ENCODE measurements at regions not wholly inside any gene's neighbourhood (a gene's known extent, or its start where the extent isn't known, plus 50 kb on each side); places are given as distances from the start of the nearest gene placed in this dataset.
"Not testable (repeated sequence)": the region's sequence is repeated elsewhere in the genome, so short reads cannot be mapped to it uniquely, and the experiment has no call there.

GRCh38 chr1:185433667-185434066 is 116.6 kb upstream of the IVNS1ABP start:
- no peak overlapping the region for H3K4me3 ChIP-seq (ENCODE audit: low read length)
- DNase-seq (ENCODE audit: low read depth), result no peak
- TF ChIP-seq CTCF (conservative IDR thresholded peaks at IDR 0.05; ENCODE audit: low read depth, low read length), result no peak

- no peak for TF ChIP-seq CTCF (conservative IDR thresholded peaks at IDR 0.05; ENCODE audit: low read depth, low read length)
- H3K4me3 ChIP-seq (ENCODE audit: low read length), result no peak overlapping the region
- no peak for DNase-seq (ENCODE audit: low read depth)
These were observed 115.9 kb upstream of the IVNS1ABP start for GRCh38 chr1:185432948-185433347.

- no peak for DNase-seq (ENCODE audit: low read depth)
- TF ChIP-seq CTCF (conservative IDR thresholded peaks at IDR 0.05; ENCODE audit: low read depth, low read length), result no peak
- H3K4me3 ChIP-seq (ENCODE audit: low read length), result no peak overlapping the region
These were observed 114.6 kb upstream of the IVNS1ABP start for GRCh38 chr1:185431612-185432011.

- DNase-seq (ENCODE audit: low read depth); H3K4me3 ChIP-seq (ENCODE audit: low read length): not testable (repeated sequence)
These were observed 112.6 kb upstream of the IVNS1ABP start for GRCh38 chr1:185429668-185430067.

- no peak for TF ChIP-seq CTCF (conservative IDR thresholded peaks at IDR 0.05; ENCODE audit: low read depth, low read length)
- DNase-seq (ENCODE audit: low read depth), result no peak
- no peak overlapping the region for H3K4me3 ChIP-seq (ENCODE audit: low read length)
These were observed 110.7 kb upstream of the IVNS1ABP start for GRCh38 chr1:185427776-185428175.

GRCh38 chr1:185427264-185427663 is 110.2 kb upstream of the IVNS1ABP start:
- TF ChIP-seq CTCF (conservative IDR thresholded peaks at IDR 0.05; ENCODE audit: low read depth, low read length), result no peak
- DNase-seq (ENCODE audit: low read depth), result no peak
- H3K4me3 ChIP-seq (ENCODE audit: low read length), result no peak overlapping the region

- no peak for DNase-seq (ENCODE audit: low read depth)
These were observed 109.8 kb upstream of the IVNS1ABP start for GRCh38 chr1:185426848-185427247.

More at GRCh38 chr1:185426848-185427247, 109.8 kb upstream of the IVNS1ABP start:
- H3K4me3 ChIP-seq (ENCODE audit: low read length), result no peak overlapping the region
- TF ChIP-seq CTCF (conservative IDR thresholded peaks at IDR 0.05; ENCODE audit: low read depth, low read length), result no peak
